Retinal pigment epithelial cell (primary cell): ENCODE measurements at regions not wholly inside any gene's neighbourhood (a gene's known extent, or its start where the extent isn't known, plus 50 kb on each side); places are given as distances from the start of the nearest gene placed in this dataset.

ENCODE experiments used
- DNase-seq: peaks from one replicate; pipeline ENCODE4 v3.0.0-alpha.2; 2010; ENCODE audit warnings: low read depth
- H3K4me3 ChIP-seq: 2 replicates; pipeline ENCODE4 v1.5.1; 2011; ENCODE audit warnings: mild to moderate bottlenecking, low read length, control low read depth, moderate library complexity
- CTCF ChIP-seq: conservative IDR thresholded peaks from 2 replicates; pipeline ENCODE4 v1.5.1; 2011; ENCODE audit warnings: low read depth, low read length, control low read depth, inconsistent platforms

GRCh38 chr5:123830575-123830974 is 318.6 kb downstream of the CSNK1G3 start:
- no peak for DNase-seq
- TF ChIP-seq CTCF: no peak

GRCh38 chr5:123827811-123828210 is 315.8 kb downstream of the CSNK1G3 start:
- DNase-seq: no peak
- TF ChIP-seq CTCF: no peak
- no peak overlapping the region for H3K4me3 ChIP-seq

More at GRCh38 chr5:123830575-123830974, 318.6 kb downstream of the CSNK1G3 start:
- no peak overlapping the region for H3K4me3 ChIP-seq

- no peak overlapping the region for H3K4me3 ChIP-seq
- TF ChIP-seq CTCF: no peak
- peak; percentile 97 for DNase-seq
Observed at GRCh38 chr5:123819833-123820232, 307.9 kb downstream of the CSNK1G3 start.

DNA sequence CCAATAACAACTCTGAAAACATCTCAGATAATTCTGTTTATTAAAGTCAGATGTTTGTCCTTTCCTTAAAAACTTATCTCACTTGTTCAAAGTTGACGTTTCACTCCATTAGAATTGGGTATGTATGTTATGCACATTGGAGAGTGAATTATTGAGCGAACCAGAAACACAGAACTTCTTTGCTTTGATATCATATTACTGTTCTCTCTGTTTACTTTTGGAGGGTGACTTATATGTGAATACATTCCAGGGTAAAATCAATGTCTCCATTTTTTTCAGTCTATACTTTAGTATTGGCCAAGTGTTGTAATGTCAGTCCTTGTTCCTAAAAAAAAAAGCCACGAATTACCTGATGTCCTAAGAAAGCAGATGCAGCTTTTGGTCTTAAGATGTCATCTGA is 307.4 kb downstream of the CSNK1G3 start:
- no peak overlapping the region for H3K4me3 ChIP-seq
- no peak for DNase-seq
- no peak for TF ChIP-seq CTCF

DNA sequence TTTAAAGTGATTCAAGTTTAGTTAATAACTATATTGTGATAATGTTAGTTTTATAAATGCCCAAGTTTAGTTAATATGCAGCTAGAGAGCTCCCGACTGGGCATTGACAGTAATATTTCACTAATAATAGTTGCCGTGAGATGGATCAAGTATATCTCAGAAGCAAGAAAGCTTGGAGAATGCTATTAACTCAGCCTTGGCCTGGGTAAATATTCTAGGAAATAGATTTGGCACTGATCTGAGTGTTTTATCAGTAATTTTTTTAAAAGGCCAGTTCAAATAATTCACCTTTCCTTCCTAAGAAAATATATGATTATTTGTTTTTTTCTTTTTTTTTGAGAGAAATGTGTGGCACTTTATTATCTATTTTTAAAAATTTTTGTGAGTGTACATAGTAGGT is 305.3 kb downstream of the CSNK1G3 start:
- TF ChIP-seq CTCF: no peak
- H3K4me3 ChIP-seq: no peak overlapping the region
- no peak for DNase-seq

DNA sequence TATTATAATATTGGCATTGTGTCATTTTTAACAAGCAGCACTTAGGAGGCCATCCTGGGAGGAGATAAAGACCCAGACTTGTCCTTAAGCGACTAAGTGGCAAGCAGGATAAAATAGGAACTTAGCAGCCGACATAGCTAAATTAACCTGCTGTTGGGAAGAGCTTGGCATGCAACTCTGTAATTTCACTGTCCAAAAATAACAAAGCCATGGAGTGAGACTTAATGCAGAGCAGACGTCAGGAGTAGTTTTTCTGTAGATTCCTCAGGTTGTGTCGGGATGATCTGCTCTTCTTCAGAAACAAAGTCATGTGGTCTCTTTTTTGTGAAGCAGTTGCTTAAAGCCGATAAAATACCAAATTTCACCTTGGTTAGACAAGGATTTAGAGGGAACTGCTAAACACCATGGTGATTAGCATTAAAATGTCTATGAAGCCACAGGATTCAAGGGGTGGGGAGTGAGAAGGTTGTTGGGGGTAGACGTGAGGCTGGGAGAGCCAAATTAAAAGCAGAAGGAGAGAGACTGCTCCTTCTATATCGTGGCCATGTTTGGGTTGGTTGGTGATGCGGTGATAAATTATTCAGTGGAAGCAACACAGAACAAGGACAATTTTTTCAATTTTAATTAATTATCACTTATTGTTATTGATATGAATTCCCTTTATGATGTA is 303.0 kb downstream of the CSNK1G3 start:
- no peak for TF ChIP-seq CTCF
- DNase-seq: no peak
- H3K4me3 ChIP-seq: no peak overlapping the region

GRCh38 chr5:123813937-123814624 is 302.1 kb downstream of the CSNK1G3 start:
- peak; percentile 91 for DNase-seq
- TF ChIP-seq CTCF: no peak
- H3K4me3 ChIP-seq: no peak overlapping the region
